Activated CD4-positive, CD25-positive, alpha-beta regulatory T cell (primary cell): ENCODE measurements at regions not wholly inside any gene's neighbourhood (a gene's known extent, or its start where the extent isn't known, plus 50 kb on each side); places are given as distances from the start of the nearest gene placed in this dataset.
"Not testable (repeated sequence)": the region's sequence is repeated elsewhere in the genome, so short reads cannot be mapped to it uniquely, and the experiment has no call there.

Experiments used
- DNase-seq, 4 experiments: peaks; one replicate each; lab custom pipeline; 2025; lab: John Stamatoyannopoulos, UW

DNA sequence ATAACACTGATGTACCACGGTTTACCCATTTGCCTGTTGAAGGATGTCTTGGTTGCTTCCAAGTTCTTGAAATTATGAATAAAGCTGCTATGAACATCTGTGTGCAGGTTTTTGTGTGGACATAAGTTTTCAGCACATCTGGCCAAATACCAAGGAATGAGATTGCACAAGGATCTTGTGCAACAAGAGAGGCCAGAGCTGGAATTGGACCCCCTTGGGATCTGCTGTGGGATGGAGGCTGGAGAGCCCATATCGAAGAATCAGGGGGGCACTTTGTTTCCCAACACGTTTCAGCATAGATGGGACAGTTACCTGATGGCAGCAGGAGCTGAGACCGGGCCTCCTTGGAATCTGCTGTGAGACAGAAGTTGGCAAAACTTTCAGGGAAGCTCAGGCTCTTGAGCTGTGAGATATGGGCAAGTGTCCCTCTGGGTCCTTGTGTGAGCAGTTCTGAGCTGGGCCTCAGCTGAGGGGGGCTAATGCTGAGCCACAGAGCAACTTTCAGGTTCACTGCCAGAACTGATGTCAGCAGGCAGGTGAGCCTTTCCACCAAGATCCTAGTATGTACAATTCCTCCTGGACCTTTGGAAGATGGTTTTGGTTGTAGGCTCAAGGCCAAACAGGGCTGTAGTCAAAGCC is 115.2 kb upstream of the RAB18 start:
- DNase-seq = no peak

DNA sequence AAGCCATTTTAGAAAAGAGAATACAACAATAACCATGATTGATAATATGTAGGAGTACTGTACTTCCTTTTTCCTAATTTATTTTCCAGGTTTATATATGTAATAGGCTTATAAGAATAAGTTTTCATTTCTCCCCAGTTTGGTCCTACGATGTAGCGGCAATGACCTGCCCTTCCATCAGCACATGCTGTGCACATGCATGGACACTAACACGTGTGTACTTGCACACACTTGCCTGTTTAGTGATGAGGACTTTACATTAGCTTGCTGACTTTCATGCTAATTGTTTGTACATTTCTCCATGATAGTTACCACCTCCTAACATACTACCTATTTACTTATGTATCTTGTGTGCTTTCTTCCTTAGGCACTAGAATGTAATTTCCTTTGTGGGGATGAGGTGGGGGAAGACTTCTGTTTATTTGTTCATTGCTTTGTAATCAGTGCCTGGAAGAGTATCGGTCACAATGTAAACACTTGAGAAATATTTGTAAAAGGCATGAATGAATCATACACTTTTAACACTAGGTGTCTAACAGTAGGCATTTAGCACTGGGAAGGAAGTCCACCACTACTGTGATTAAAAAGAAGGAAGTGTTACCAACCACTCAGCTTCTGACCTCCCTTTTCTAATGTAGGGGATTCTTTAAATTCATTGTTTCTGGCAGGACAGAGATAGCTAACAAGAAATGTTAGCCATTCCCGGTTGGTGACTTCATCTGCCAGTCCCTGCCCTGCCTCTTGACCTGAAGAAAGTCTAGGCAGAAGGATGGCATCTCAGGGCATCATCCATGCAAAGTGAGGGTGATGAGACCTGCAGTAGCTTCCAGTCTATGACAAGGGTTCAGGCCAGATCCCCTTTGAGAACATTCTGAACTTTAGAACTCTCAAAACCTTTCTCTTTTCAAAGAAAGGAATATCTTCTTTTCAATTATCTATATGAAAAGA is 120.2 kb upstream of the RAB18 start:
- no peak for DNase-seq

DNA sequence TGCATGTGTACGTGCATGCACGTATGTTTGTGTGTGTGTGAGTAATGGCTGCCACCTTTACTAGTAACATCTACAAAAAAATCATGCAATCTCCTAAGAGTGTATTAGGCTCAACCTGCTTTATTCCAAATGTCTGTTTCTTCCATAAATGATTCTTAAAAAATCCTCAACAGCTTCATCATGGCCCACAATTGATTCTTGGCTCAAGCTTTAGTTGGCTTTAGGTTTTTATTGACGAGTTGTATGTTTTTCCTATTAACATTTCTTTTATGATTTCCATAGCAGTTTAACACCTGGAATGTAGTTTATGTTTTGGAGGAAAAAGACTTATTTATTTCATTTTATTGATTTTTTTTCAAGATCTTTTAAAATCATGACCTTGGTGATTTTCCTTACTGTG is 121.9 kb upstream of the RAB18 start:
- DNase-seq = no peak

DNA sequence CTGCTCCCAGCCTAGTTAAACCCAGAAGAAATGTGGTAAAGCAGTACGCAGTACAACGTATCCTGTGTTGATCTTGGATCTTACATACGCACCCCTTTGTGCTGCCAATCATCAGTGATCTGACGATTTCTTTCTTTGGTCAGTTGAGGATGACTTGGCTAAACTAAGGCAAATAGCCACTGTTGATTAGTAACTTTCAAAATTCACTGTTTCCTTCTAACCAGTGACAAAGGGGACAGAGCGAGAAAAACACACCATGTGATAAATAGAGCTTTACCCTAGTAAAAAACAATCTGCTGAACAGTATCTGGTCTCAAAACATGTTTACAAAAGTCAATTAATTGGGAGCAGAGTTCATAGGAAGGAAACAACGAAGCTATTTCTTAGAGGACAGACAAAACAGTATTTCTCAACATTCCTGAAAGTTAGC is 123.2 kb upstream of the RAB18 start:
- no peak for DNase-seq

DNA sequence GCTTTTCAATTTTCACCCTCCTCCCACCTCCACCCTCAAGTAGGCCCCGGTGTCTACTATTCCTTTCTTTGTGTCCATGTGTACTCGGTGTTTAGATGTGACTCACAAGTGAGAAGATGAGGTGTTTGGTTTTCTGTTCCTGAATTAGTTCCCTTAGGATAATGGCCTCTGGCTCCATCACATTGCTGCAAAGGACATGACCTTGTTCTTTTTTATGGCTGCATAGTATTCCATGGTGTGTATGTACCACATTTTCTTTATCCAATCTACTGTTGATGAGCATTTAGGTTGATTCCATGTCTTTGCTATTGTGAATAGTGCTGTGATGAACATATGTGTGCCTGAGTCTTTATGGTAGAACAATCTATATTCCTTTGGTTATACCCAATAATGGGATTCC is 125.1 kb upstream of the RAB18 start:
- DNase-seq = not testable (repeated sequence)

DNA sequence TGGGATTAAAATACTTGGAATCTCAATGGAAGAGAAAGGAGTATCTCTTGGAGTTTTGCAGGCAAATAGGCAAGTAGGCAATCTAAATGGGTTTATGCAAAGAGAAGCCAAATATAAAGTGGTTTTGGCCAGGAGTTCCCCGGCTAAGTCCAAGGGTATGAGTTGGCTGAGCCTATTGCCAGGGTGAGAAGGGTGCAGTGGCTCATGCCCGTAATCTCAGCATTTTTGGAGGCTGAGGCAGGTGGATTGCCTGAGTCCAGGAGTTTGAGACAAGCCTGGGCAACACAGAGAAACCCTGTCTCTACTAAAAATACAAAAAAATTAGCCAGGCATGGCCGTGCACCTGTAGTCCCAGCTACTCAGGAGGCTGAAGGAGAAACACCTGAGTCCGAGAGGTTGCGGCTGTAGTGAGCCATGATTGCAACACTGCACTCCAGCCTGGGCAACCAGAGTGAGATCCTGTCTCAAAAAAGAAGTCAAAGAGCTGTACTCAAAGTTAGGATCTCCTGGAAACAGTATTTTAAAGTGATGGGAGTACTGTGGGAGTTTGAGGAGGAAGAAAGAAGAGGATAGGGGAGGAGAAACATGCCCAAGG is 130.4 kb upstream of the RAB18 start:
- no peak for DNase-seq

DNA sequence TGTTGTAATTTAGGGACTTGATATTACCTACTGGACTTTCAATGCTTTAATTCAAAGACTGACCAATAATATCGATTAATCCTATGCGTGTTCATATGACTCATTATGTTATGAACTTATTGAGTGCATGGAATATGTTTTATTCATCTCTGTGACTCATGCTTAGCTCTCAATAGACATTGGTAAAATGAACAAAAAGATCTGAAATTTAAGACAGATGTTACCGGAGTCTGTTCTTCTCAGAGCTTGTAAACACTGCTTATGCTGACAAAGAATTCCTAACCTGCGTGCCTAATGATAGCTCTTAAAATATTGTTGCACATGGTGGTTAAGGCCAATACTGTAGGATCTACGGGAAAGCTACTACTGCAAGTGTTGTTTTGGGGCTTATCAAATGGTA is 131.5 kb upstream of the ACBD5 start:
- no peak for DNase-seq

DNA sequence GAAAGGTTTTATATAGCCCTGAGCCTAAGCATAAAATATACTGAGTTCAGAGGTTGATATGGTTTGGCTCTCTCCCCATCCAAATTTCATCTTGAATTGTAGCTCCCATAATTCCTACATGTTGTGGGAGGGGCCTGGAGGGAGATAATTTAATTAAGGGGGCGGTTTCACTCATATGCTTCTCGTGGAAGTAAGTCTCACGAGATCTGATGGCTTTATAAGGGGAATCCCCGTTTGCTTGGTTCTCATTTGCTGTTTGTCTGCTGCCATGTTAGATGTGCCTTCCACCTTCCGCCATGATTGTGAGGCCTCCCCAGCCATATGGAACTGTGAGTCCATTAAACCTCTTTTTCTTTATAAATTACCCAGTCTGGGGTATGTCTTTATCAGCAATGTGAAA is 130.8 kb upstream of the ACBD5 start:
- not testable (repeated sequence) for DNase-seq

DNA sequence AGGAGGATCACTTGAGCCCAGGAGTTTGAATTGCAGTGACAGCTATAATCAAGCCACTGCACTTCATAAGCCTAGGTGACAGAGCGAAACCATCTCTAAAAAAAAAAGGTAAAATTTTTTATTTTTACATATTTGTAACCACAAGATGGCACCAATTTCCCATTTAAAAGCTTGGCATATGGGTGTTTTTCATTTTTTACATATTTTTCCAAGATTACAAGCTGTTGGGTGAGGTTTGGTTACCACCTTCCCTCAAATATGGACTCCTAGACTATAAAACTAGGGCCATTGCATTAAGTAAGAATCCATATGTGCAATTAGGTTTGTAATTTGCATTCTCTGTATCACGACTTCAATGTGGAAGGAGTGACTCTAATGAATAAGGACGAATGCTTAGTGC is 129.3 kb upstream of the ACBD5 start:
- DNase-seq = no peak

DNA sequence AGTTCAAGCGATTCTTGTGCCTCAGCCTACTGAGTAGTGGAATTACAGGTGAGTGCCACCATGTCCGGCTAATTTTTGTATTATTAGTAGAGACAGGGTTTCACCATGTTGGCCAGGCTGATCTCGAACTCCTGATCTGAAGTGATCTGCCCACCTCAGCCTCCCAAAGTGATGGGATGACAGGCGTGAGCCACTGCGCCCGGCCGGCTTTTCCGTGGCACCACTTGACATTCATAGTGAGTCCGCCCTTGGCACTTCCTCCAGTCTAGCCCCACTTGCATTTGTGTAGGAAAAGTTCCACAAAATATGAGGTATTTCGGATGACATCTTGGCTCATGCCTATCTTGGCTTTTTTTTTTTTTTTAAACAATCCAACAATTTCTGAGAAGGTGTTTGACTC is 128.1 kb upstream of the ACBD5 start:
- no peak for DNase-seq

DNA sequence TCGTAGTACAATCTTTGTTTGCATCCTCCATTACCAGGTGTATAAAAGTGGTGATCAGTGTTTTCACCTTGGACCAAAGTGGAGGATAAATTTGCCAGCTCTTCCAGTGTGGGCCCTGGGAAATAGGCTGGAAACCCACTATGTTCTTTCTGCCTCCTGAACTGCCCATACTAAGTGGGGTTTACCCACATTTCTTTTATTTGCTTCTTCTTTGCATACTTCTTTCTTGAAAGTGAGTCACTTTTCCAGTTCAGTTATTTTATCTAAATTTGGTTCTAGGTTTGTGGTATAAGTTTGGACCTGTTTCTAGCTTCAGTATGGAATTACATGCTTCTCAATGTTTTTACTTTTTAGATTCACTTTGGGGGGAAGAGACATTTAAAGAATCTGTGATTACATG is 126.2 kb upstream of the ACBD5 start:
- DNase-seq = no peak

DNA sequence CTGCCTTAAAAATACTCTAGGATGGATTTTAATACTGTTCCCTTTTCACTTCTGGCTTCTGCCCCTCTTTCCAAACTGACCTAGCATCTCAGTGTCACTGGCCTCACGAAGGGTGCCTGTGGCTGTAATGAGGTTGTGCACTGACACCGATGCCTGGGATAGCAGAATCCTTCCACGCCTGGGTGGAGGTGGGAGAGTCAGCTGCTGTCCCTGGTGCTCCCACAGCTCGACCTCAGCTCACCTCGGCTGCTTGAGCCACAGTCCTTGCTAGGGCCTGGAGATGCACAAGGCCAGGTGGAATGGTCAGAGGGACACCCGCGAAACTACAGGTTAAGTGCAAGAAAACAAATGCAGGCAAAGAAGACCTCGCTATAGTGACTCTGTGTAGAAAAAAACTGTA is 123.4 kb upstream of the ACBD5 start:
- no peak for DNase-seq

DNA sequence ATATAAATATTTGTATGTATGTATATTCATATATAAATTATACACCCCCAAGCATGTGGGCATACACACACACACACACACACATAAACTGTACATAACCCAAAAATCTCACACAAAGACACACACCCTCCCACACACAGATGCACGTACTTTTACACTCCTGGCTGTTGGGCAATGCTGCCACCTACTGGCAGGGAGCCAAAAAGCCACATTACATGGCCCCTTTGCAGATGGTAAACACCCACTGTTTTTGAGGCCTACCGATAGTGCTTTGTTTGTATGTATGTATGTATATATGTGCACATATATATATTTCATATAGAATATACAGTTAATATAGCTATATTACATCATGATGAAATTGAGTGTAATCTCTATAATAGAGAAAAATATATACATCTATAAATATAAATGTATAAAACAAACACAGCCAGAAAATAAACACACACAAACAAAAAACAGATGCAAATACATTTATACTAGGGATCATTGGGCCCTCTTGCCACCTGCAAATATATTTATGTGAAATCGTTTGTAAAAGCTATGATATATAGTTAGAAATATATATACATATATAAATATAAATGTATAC is 120.1 kb upstream of the ACBD5 start:
- peak; percentile 51 to 80 (median 60) for DNase-seq

DNA sequence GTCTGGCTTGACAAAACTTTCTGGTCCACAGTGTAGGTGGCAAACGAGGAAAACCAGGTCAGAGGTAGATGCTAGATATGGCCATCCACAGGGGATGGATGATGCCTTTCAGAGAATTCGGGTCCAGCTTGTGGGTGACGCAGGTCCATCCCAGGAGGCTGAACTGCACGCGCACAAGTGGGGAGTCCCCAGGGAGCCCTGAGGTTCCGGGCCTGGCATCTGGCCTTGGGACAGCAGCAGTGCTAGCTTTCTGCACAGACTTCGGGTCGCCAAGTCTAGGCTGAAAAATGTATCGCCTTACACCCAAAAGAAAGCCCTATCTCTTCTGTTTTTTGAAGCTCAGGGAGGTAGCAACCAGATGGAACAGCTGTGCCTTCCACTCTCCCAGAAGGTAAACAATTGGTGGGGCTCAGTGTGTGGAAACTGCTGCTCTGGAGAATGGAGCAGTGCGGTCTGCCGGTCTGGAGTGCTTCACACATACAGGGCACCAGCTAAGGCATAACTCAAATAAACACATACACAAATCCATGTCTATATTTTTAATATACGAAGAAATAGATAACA is 119.3 kb upstream of the ACBD5 start:
- DNase-seq = no peak

DNA sequence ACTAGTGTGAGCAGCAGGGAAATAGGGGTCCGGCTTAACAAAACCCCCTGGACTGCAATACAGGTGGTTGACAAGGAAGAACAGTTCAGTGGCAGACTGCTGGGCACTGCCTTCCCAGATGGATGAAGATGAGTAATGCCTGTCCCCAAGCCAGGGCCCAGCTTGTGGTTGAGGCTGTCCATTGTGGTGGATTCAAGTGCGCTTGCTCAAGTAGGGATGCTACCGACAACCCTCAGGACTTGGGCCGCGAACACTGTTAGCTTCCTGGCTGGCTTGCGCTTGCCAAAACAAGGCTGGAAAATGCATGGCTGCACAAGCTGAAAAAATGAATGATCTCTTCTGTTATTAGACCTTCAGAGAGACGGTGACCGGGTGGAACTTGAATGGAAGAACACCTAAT is 116.1 kb upstream of the ACBD5 start:
- no peak for DNase-seq

DNA sequence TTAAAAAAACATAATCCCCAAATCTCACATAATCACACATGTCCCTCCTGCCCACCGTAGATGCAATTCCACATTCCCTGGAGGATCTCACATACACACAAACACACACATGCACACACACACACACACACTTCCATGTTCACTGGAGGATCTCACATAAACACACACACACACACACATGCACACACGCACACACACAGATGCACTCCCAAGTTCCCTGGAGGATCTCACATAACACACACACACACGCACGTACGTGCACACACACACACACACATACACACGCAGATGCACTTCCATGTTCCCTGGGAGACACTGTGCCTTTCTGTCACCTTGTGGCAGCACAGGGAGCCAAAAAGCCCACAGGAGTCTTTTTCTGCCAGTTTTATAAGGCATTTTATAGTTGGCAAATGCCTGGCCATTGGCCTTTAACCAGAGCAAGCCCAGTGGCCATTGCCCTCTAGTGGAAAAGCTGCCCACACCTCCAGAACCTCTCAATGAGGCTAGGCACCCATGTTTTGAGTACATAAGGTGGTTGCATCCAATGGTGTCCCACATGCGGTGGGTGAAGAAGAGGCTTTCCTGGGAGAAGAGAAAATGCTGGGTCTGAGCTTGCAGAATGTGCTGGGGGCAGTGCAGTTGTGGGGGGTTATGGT is 115.4 kb upstream of the ACBD5 start:
- DNase-seq = no peak

DNA sequence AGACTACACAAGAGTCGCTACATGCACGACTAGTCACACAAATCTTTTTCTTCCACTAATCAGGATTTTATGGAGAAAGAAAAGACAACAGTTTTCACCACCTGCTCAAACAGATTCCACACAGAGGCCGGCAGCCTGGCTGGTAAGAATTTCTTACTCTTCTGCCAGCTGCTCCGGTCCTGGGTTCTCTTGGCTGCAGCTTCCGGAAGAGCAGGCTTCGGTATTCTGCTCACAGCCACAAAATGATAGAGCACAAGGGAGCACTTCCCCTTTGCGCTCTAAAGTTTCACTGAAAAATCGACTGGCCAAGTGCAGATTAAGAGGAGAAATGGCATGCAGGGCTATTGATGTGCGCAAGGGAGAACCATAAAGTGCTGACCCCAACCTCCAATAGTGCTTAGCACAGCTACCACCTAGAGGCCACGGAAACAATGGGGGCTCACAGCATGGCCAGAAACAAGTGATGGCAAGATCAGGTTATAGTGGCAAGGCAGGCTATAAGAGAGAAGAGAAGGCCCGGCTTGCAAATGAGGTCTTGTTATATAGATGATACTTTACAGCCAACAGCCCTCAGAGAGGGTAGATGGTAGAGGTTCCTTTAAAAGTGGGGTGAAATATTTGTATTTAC is 114.2 kb upstream of the ACBD5 start:
- DNase-seq = not testable (repeated sequence)

DNA sequence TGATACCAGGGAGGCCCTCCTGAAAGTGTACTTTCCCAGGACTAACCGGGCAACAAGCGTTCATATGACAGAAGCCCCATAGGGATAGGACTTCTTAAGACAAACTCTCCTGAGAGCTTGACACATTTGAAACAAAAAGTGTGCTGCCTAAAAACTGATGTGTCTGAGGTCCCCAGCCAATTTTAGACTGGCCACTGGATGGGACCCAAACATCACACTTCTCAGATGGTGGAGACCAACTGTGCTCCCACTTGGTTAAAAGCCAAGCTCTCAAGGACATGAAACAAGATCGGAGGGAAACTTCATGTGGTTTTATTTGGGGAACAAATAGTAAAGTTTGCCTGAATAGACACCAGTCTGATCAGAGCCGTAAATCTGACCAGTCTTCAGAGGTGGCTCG is 113.5 kb upstream of the ACBD5 start:
- not testable (repeated sequence) for DNase-seq

DNA sequence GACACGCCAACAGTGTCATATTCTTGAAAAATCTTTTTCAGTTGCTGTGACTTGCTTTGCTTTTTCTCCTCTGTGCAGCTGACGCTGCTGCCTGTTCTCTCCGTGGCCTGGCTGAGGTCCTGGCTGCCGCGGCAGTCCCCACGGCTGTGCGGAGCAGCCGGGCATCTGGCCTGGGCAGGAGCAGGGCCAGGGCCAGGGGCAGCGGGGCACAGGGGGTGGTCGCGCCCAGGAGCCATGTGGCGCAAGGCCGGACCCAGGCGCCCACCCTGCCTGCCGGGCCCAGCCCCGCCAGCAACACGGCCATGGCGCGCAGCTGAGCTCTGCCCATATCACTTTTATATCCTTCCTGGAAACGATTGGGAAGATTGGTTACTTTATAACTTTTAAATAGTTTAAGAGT is 109.4 kb upstream of the ACBD5 start:
- DNase-seq = no peak

DNA sequence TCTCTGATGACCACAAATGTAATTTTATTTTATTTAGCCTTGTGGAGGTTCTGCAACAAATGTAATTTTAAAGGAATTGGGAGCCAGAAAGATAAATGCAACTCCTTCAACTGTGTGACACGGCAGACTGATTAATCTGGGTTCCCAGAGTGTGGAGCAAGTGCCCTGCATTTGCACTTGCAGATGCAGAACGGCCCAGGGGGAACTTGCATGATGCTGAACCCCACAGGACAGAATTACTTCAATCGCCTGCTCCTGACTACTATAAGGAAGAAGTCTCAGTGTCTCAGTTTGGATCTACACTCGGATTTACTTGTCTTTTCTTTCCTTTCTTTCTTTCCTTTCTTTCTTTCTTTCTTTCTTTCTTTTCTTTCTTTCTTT is 107.2 kb upstream of the ACBD5 start:
- not testable (repeated sequence) for DNase-seq

DNA sequence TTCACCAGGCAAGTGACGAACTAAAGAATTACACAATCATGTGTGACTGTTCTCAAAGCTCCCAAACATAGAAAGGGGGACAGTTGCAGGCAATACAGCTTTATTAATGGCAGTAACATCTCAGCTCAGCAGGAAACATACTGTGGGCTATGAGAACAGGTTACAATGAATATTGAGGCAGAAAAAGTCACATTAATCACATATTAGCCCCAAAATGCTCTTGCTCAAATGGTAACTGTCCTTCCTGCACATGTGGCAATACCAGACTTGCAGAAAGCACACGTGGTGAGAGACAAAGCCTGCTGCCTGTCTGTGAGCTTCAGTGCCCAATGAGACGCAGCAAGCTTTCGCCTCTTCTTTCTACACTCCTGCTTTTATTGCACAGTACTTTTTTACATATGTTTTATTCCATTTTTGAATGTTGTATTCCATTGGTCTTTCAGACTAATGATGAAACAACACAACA is 104.9 kb upstream of the ACBD5 start:
- DNase-seq = no peak
